ENCODE measurements at regions not wholly inside any gene's neighbourhood (a gene's known extent, or its start where the extent isn't known, plus 50 kb on each side); places are given as distances from the start of the nearest gene placed in this dataset.

DNA sequence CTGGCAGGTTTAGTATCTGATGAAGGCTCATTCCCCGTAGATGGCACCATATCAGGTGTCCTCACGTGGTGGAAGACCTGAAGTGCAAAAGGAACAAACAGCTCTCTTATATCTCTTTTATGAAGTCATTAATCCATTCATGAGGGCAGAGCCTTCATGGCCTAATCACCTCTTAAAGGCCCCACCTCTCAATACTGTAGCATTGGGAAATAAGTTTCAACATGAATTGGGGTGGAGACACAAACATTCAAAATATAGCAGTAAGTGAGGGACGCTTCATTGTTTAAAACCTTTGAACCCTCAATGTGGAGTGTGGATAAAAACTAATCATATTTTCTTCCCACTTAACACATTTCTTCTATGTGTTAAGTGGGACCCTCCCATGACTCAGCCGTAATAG lies 489.4 kb upstream of the WWC1 start:
- no peak for TF ChIP-seq POLR2A (IDR thresholded peaks at IDR 0.05; ENCODE audit: low read length)
- no peak for TF ChIP-seq GATA1 (IDR thresholded peaks at IDR 0.05; ENCODE audit: low read depth, low read length)
